ENCODE measurements at regions not wholly inside any gene's neighbourhood (a gene's known extent, or its start where the extent isn't known, plus 50 kb on each side); places are given as distances from the start of the nearest gene placed in this dataset.
"Not testable (repeated sequence)": the region's sequence is repeated elsewhere in the genome, so short reads cannot be mapped to it uniquely, and the experiment has no call there.

- no peak for TF ChIP-seq ZNF384 (IDR thresholded peaks at IDR 0.05)
- no peak for TF ChIP-seq CTBP1 (IDR thresholded peaks at IDR 0.05; ENCODE audit: borderline replicate concordance)
- no peak for TF ChIP-seq FOXK2 (IDR thresholded peaks at IDR 0.05)
- TF ChIP-seq LEF1 (IDR thresholded peaks at IDR 0.05; ENCODE audit: borderline replicate concordance) = no peak
- TF ChIP-seq NFRKB (IDR thresholded peaks at IDR 0.05) = no peak
- no peak for TF ChIP-seq L3MBTL2 (conservative IDR thresholded peaks at IDR 0.05)
- no peak for TF ChIP-seq FOXM1 (IDR thresholded peaks at IDR 0.05; ENCODE audit: borderline replicate concordance)
- TF ChIP-seq FOXA1 (IDR thresholded peaks at IDR 0.05) = no peak
- no peak for TF ChIP-seq SP1 (IDR thresholded peaks at IDR 0.05)
- TF ChIP-seq ARNT (IDR thresholded peaks at IDR 0.05) = no peak
- no peak for TF ChIP-seq BHLHE40 (IDR thresholded peaks at IDR 0.05; ENCODE audit: borderline replicate concordance)
- no peak for TF ChIP-seq SUZ12 (IDR thresholded peaks at IDR 0.05)
- TF ChIP-seq ELF4 (IDR thresholded peaks at IDR 0.05) = no peak
- TF ChIP-seq PKNOX1 (IDR thresholded peaks at IDR 0.05) = no peak
- no peak for TF ChIP-seq TARDBP (IDR thresholded peaks at IDR 0.05)
- TF ChIP-seq HDGF (IDR thresholded peaks at IDR 0.05; ENCODE audit: borderline replicate concordance) = no peak
- ChIA-PET POLR2A (no interaction called here), CTCF (no interaction called here)
Measured at GRCh38 chr14:27836386-27836785, 930.2 kb upstream of the FOXG1 start.

GRCh38 chr14:27845241-27845850 is 921.2 kb upstream of the FOXG1 start:
- DNase-seq (ENCODE audit: extremely low spot score) = no peak
- no peak for TF ChIP-seq L3MBTL2 (conservative IDR thresholded peaks at IDR 0.05)
- no peak for TF ChIP-seq ELF4 (IDR thresholded peaks at IDR 0.05)
- TF ChIP-seq ZNF384 (IDR thresholded peaks at IDR 0.05) = no peak
- no peak for TF ChIP-seq FOXA1 (IDR thresholded peaks at IDR 0.05)
- TF ChIP-seq FOXM1 (IDR thresholded peaks at IDR 0.05; ENCODE audit: borderline replicate concordance) = no peak
- TF ChIP-seq PKNOX1 (IDR thresholded peaks at IDR 0.05) = no peak
- no peak for TF ChIP-seq SP1 (IDR thresholded peaks at IDR 0.05)
- no peak for TF ChIP-seq SUZ12 (IDR thresholded peaks at IDR 0.05)
- TF ChIP-seq LEF1 (IDR thresholded peaks at IDR 0.05; ENCODE audit: borderline replicate concordance) = no peak
- no peak for TF ChIP-seq TARDBP (IDR thresholded peaks at IDR 0.05)
- TF ChIP-seq NFRKB (IDR thresholded peaks at IDR 0.05) = no peak
- TF ChIP-seq CTBP1 (IDR thresholded peaks at IDR 0.05; ENCODE audit: borderline replicate concordance) = no peak
- TF ChIP-seq BHLHE40 (IDR thresholded peaks at IDR 0.05; ENCODE audit: borderline replicate concordance) = no peak
- no peak for TF ChIP-seq FOXK2 (IDR thresholded peaks at IDR 0.05)
- TF ChIP-seq HDGF (IDR thresholded peaks at IDR 0.05; ENCODE audit: borderline replicate concordance) = no peak
- TF ChIP-seq ARNT (IDR thresholded peaks at IDR 0.05) = no peak
- CTCF ChIA-PET = no interaction called here
- POLR2A ChIA-PET = no interaction called here

More at GRCh38 chr14:27836386-27836785, 930.2 kb upstream of the FOXG1 start:
- DNase-seq (ENCODE audit: extremely low spot score) = peak; percentile 3

GRCh38 chr14:27845902-27846301 is 920.7 kb upstream of the FOXG1 start:
- DNase-seq (ENCODE audit: extremely low spot score) = no peak
- CTCF ChIA-PET = no interaction called here
- POLR2A ChIA-PET = no interaction called here
- TF ChIP-seq CTBP1 (IDR thresholded peaks at IDR 0.05; ENCODE audit: borderline replicate concordance) = no peak
- TF ChIP-seq ELF4 (IDR thresholded peaks at IDR 0.05) = no peak

GRCh38 chr14:27847480-27847879 is 919.1 kb upstream of the FOXG1 start:
- DNase-seq (ENCODE audit: extremely low spot score); CTCF ChIA-PET; POLR2A ChIA-PET: not testable (repeated sequence)

- CTCF ChIA-PET; DNase-seq (ENCODE audit: extremely low spot score); POLR2A ChIA-PET: not testable (repeated sequence)
Measured at GRCh38 chr14:27849193-27849592, 917.4 kb upstream of the FOXG1 start.

- TF ChIP-seq FOXK2 (IDR thresholded peaks at IDR 0.05) (no peak), L3MBTL2 (conservative IDR thresholded peaks at IDR 0.05) (no peak), CTBP1 (IDR thresholded peaks at IDR 0.05; ENCODE audit: borderline replicate concordance) (no peak), PKNOX1 (IDR thresholded peaks at IDR 0.05) (no peak), SP1 (IDR thresholded peaks at IDR 0.05) (no peak), SUZ12 (IDR thresholded peaks at IDR 0.05) (no peak), TARDBP (IDR thresholded peaks at IDR 0.05) (no peak), ZNF384 (IDR thresholded peaks at IDR 0.05) (no peak), FOXA1 (IDR thresholded peaks at IDR 0.05) (no peak)
- ChIA-PET POLR2A (no interaction called here), CTCF (no interaction called here)
- no peak for DNase-seq (ENCODE audit: extremely low spot score)
Measured at GRCh38 chr14:27862684-27863083, 903.9 kb upstream of the FOXG1 start.

GRCh38 chr14:27863166-27863565 is 903.4 kb upstream of the FOXG1 start:
- ChIA-PET CTCF (no interaction called here), POLR2A (no interaction called here)
- DNase-seq (ENCODE audit: extremely low spot score) = peak; percentile 3
- no peak for TF ChIP-seq CTBP1 (IDR thresholded peaks at IDR 0.05; ENCODE audit: borderline replicate concordance)
- TF ChIP-seq BHLHE40 (IDR thresholded peaks at IDR 0.05; ENCODE audit: borderline replicate concordance) = no peak
- no peak for TF ChIP-seq ELF4 (IDR thresholded peaks at IDR 0.05)
- no peak for TF ChIP-seq FOXA1 (IDR thresholded peaks at IDR 0.05)
- TF ChIP-seq SUZ12 (IDR thresholded peaks at IDR 0.05) = no peak
- no peak for TF ChIP-seq FOXM1 (IDR thresholded peaks at IDR 0.05; ENCODE audit: borderline replicate concordance)
- TF ChIP-seq LEF1 (IDR thresholded peaks at IDR 0.05; ENCODE audit: borderline replicate concordance) = no peak
- TF ChIP-seq ARNT (IDR thresholded peaks at IDR 0.05) = no peak
- no peak for TF ChIP-seq ZNF384 (IDR thresholded peaks at IDR 0.05)
- TF ChIP-seq TARDBP (IDR thresholded peaks at IDR 0.05) = no peak
- TF ChIP-seq HDGF (IDR thresholded peaks at IDR 0.05; ENCODE audit: borderline replicate concordance) = no peak
- no peak for TF ChIP-seq SP1 (IDR thresholded peaks at IDR 0.05)
- TF ChIP-seq L3MBTL2 (conservative IDR thresholded peaks at IDR 0.05) = no peak
- no peak for TF ChIP-seq PKNOX1 (IDR thresholded peaks at IDR 0.05)
- no peak for TF ChIP-seq FOXK2 (IDR thresholded peaks at IDR 0.05)
- TF ChIP-seq NFRKB (IDR thresholded peaks at IDR 0.05) = no peak

Measured in HEK293T (cell line).